Thoracic aorta (tissue), 2 donors: ENCODE measurements at regions not wholly inside any gene's neighbourhood (a gene's known extent, or its start where the extent isn't known, plus 50 kb on each side); places are given as distances from the start of the nearest gene placed in this dataset.
"Not testable (repeated sequence)": the region's sequence is repeated elsewhere in the genome, so short reads cannot be mapped to it uniquely, and the experiment has no call there.

Experiments
- ATAC-seq: fragments of 150-250 bp; one replicate; pipeline ENCODE4 v1.8.0; 2017; ENCODE audit warnings: low read depth; ENCODE audit not compliant: insufficient number of reproducible peaks, low FRiP score
- DNase-seq: peaks from one replicate; pipeline ENCODE4 v3.0.0-alpha.2; 2020; ENCODE audit warnings: low spot score
- H3K27ac ChIP-seq, 2 donors: fragments of 200-600 bp; sonication (generic); 1 replicate in 1 of 2; 2 replicates in 1 of 2; pipeline ENCODE4 v1.5.1; 2016; ENCODE audit warnings: mild to moderate bottlenecking in 2 of 2, moderate library complexity in 2 of 2
- H3K27me3 ChIP-seq: fragments of 200-600 bp; sonication (generic); replicated peaks from 2 replicates; pipeline ENCODE4 v1.6.0; 2016; ENCODE audit warnings: mild to moderate bottlenecking; ENCODE audit not compliant: insufficient read depth
- H3K36me3 ChIP-seq: fragments of 200-600 bp; sonication (generic); one replicate; pipeline ENCODE4 v1.5.1; 2016
- H3K4me1 ChIP-seq, 2 donors: fragments of 200-600 bp; sonication (generic); 1 replicate in 1 of 2; 2 replicates in 1 of 2; pipeline versions ENCODE4 v1.5.1 to v1.6.0; 2016; ENCODE audit warnings: low read depth in 2 of 2, mild to moderate bottlenecking in 1 of 2; ENCODE audit not compliant: control insufficient read depth in 1 of 2
- H3K4me3 ChIP-seq: fragments of 200-600 bp; sonication (generic); 2 replicates; pipeline ENCODE4 v1.5.1; 2016; ENCODE audit warnings: mild to moderate bottlenecking
- H3K9me3 ChIP-seq: fragments of 200-600 bp; sonication (generic); 2 replicates; pipeline ENCODE4 v1.5.1; 2016
- CTCF ChIP-seq: fragments of 200-600 bp; sonication (generic); IDR thresholded peaks from one replicate; pipeline ENCODE4 v1.5.1; 2019; ENCODE audit warnings: antibody characterized with exemption

DNA sequence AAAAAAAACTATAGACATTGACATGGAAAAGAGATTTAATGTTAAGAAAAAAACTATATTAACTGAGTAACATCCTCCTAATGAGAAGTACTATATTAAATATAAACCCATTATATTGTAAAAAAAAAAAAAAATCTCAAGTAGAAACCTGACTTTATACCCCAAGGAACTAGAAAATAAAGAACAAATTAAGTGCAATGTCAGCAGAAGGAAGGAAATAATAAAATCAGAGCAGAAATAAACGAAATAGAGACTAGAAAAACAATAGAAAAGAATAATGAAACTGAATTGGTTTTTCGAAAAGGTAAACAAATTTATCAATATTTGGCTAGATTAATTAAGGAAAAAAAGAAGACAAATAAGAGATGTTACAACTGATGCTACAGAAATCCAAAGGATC is 329.1 kb upstream of the ZNF608 start:
- H3K4me1 ChIP-seq = no peaks in the 10 kb centered on the region
- no peak overlapping the region for H3K4me3 ChIP-seq
- H3K27ac ChIP-seq = no peak overlapping the region
- TF ChIP-seq CTCF = no peak
- ATAC-seq (no peak), DNase-seq (no peak)
- H3K9me3 ChIP-seq = no peaks in the 10 kb centered on the region
- H3K36me3 ChIP-seq = no peaks in the 10 kb centered on the region
- no peaks in the 10 kb centered on the region for H3K27me3 ChIP-seq

- H3K36me3 ChIP-seq, H3K27ac ChIP-seq, ATAC-seq, H3K4me1 ChIP-seq, H3K27me3 ChIP-seq, H3K4me3 ChIP-seq, DNase-seq, H3K9me3 ChIP-seq: not testable (repeated sequence)
Measured at GRCh38 chr5:125079028-125079427, 332.6 kb upstream of the ZNF608 start.

GRCh38 chr5:125081101-125081500 is 334.7 kb upstream of the ZNF608 start:
- H3K4me3 ChIP-seq = no peak overlapping the region
- H3K27me3 ChIP-seq = no peaks in the 10 kb centered on the region
- no peaks in the 10 kb centered on the region for H3K36me3 ChIP-seq
- no peaks in the 10 kb centered on the region for H3K9me3 ChIP-seq
- TF ChIP-seq CTCF = no peak
- H3K27ac ChIP-seq = no peak overlapping the region
- DNase-seq = no peak
- no peaks in the 10 kb centered on the region for H3K4me1 ChIP-seq
- no peak for ATAC-seq

DNA sequence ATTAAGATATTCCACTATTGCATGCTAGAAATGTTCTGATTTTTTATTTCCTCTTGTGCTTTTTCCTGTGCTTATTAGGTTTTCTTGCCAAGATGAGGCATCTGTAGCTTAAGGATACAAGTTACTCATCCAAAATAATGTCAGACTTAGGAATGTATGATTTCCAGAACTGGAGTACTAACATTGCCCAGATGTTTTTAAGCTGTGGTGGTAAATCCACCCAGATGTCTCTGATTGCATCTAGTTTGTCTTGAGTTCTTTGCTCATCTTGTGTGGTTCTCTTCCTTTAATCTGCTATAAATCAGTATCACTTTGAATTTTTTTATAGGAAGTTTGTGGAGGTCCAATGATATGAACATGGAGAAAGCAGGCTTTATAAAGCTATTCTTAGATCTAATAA is 337.5 kb upstream of the ZNF608 start:
- no peaks in the 10 kb centered on the region for H3K27me3 ChIP-seq
- no peaks in the 10 kb centered on the region for H3K9me3 ChIP-seq
- no peaks in the 10 kb centered on the region for H3K4me1 ChIP-seq
- H3K27ac ChIP-seq = no peak overlapping the region
- no peak overlapping the region for H3K4me3 ChIP-seq
- no peak for TF ChIP-seq CTCF
- no peak for DNase-seq
- no peaks in the 10 kb centered on the region for H3K36me3 ChIP-seq
- ATAC-seq = no peak

- H3K27ac ChIP-seq = no peak overlapping the region
- TF ChIP-seq CTCF = no peak
- H3K36me3 ChIP-seq = no peaks in the 10 kb centered on the region
- H3K4me1 ChIP-seq = no peaks in the 10 kb centered on the region
- H3K27me3 ChIP-seq = no peaks in the 10 kb centered on the region
- ATAC-seq = no peak
- no peak for DNase-seq
- H3K4me3 ChIP-seq = no peak overlapping the region
- no peaks in the 10 kb centered on the region for H3K9me3 ChIP-seq
Measured at GRCh38 chr5:125085797-125086505, 339.5 kb upstream of the ZNF608 start.

GRCh38 chr5:125088522-125089105 is 342.2 kb upstream of the ZNF608 start:
- H3K4me3 ChIP-seq = no peak overlapping the region

DNA sequence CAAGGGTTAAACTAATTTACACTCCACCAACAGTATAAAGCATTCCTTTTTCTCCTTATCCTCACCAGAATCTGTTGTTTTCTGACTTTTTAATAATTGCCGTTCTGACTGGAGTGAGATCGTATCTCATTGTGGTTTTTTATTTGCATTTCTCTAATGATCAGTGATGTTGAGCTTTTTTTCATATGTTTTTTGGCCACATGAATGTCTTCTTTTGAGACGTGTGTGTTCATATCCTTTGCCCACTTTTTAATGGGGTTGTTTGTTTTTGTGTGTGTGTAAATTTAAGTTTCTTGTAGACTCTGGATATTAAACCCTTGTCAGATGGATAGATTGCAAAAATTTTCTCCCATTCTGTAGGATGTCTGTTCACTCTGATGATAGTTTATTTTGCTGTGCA is 345.7 kb upstream of the ZNF608 start:
- ATAC-seq, H3K9me3 ChIP-seq, H3K36me3 ChIP-seq, H3K27ac ChIP-seq, H3K27me3 ChIP-seq, DNase-seq, H3K4me3 ChIP-seq, H3K4me1 ChIP-seq: not testable (repeated sequence)

More at GRCh38 chr5:125088522-125089105, 342.2 kb upstream of the ZNF608 start:
- Histone ChIP-seq H3K27ac (no peak overlapping the region), H3K27me3 (no peaks in the 10 kb centered on the region), H3K36me3 (no peaks in the 10 kb centered on the region), H3K4me1 (no peaks in the 10 kb centered on the region), H3K9me3 (no peaks in the 10 kb centered on the region)
- ATAC-seq = no peak
- no peak for TF ChIP-seq CTCF
- DNase-seq = no peak
